Sigmoid colon (tissue), 6 donors: ENCODE measurements at regions not wholly inside any gene's neighbourhood (a gene's known extent, or its start where the extent isn't known, plus 50 kb on each side); places are given as distances from the start of the nearest gene placed in this dataset.

Source experiments
- DNase-seq: peaks from one replicate; pipeline ENCODE4 v3.0.0-alpha.2; 2019
- H3K27ac ChIP-seq, 4 donors: fragments of 200-600 bp; sonication (generic); one replicate each; pipeline ENCODE4 v1.5.1; 2016 to 2019; ENCODE audit warnings: mild to moderate bottlenecking in 1 of 4
- H3K27me3 ChIP-seq, 3 donors: fragments of 200-600 bp; sonication (generic); one replicate each; pipeline ENCODE4 v1.5.1; 2019; ENCODE audit warnings: mild to moderate bottlenecking in 1 of 3
- H3K36me3 ChIP-seq, 4 donors: fragments of 200-600 bp; sonication (generic); one replicate each; pipeline ENCODE4 v1.5.1; 2016 to 2019
- H3K4me1 ChIP-seq, 4 donors: fragments of 200-600 bp; sonication (generic); one replicate each; pipeline ENCODE4 v1.5.1; 2017 to 2019
- H3K4me3 ChIP-seq, 4 donors: fragments of 200-600 bp; sonication (generic); one replicate each; pipeline ENCODE4 v1.5.1; 2017 to 2019; ENCODE audit warnings: mild to moderate bottlenecking in 2 of 4, moderate library complexity in 1 of 4
- H3K9me3 ChIP-seq, 4 donors: fragments of 200-600 bp in 3 of 4; sonication (generic) in 3 of 4; one replicate each; pipeline versions ENCODE4 v1.5.1 to v1.6.1; 2013 to 2019
- CTCF ChIP-seq, 4 experiments: fragments of 450-650 bp in 3 of 4; fragments of 200-600 bp in 1 of 4; IDR thresholded peaks; one replicate each; pipeline ENCODE4 v1.5.1; 2016 to 2019; ENCODE audit warnings: antibody characterized with exemption in 4 of 4, mild to moderate bottlenecking in 3 of 4, moderate library complexity in 2 of 4
- EP300 ChIP-seq, 4 donors: sonication (generic); formaldehyde crosslinking; IDR thresholded peaks; one replicate each; pipeline ENCODE4 v1.6.1; 2017; ENCODE audit warnings: antibody characterized with exemption in 4 of 4
- POLR2A ChIP-seq, 2 donors: fragments of 450-650 bp; IDR thresholded peaks; one replicate each; pipeline ENCODE4 v1.6.1; 2016; ENCODE audit warnings: antibody characterized with exemption in 2 of 2, mild to moderate bottlenecking in 2 of 2, moderate library complexity in 2 of 2
- POLR2AphosphoS5 ChIP-seq, 4 donors: sonication (generic); formaldehyde crosslinking; IDR thresholded peaks; one replicate each; pipeline ENCODE4 v1.6.1; 2017; ENCODE audit warnings: antibody characterized with exemption in 4 of 4
- WGBS, 2 donors: extraction: QIAGEN DNeasy Blood & Tissue Kit; methylation state at CpG; one replicate each; pipeline ENCODE4 v1.1.7; 2013; 5-methylcytosine and 5-hydroxymethylcytosine counted together
- intact Hi-C: fragments of 100-400 bp; cut with DNase I; formaldehyde crosslinking; loops from one replicate; pipeline ENCODE4 v1.15.1; 2023
- donor health status: healthy with polysubstance abuse.
- donor health status: healthy.

GRCh38 chr16:73873643-73874042, 423.0 kb upstream of the PSMD7 start:
- DNase-seq = no peak
- Histone ChIP-seq H3K36me3 (no peaks in the 10 kb centered on the region), H3K9me3 (no peaks in the 10 kb centered on the region), H3K27ac (no peak overlapping the region), H3K27me3 (no peaks in the 10 kb centered on the region), H3K4me3 (no peak overlapping the region), H3K4me1 (no peaks in the 10 kb centered on the region)
- intact Hi-C loops = loop anchor here (10.0 kb wide), 2 partner anchors 309 to 1749 kb away; no protein-coding TSS in a partner anchor
- no peak for TF ChIP-seq POLR2A (IDR thresholded peaks at IDR 0.05)
- TF ChIP-seq EP300 (IDR thresholded peaks at IDR 0.05) = no peak
- no peak for TF ChIP-seq CTCF (IDR thresholded peaks at IDR 0.05)
- no peak for TF ChIP-seq POLR2AphosphoS5 (IDR thresholded peaks at IDR 0.05)
- WGBS, 2 donors = 6 to 15% methylated on average over 2 of the region's 2 CpGs

- H3K4me3 ChIP-seq = no peak overlapping the region
- intact Hi-C loops = loop anchor here (10.0 kb wide), 2 partner anchors 308 to 1748 kb away; no protein-coding TSS in a partner anchor
- TF ChIP-seq CTCF (IDR thresholded peaks at IDR 0.05) (no peak), POLR2AphosphoS5 (IDR thresholded peaks at IDR 0.05) (no peak), EP300 (IDR thresholded peaks at IDR 0.05) (no peak), POLR2A (IDR thresholded peaks at IDR 0.05) (no peak)
- H3K4me1 ChIP-seq = no peaks in the 10 kb centered on the region
- H3K27ac ChIP-seq = no peak overlapping the region
- no peaks in the 10 kb centered on the region for H3K36me3 ChIP-seq
- DNase-seq = no peak
- WGBS, 2 donors = 90% methylated on average over 6 of the region's 8 CpGs; no CpG with 5 or more reads in 1 of the 2 donors
- no peaks in the 10 kb centered on the region for H3K9me3 ChIP-seq
- H3K27me3 ChIP-seq = no peaks in the 10 kb centered on the region
Measured at GRCh38 chr16:73872856-73873255, 423.8 kb upstream of the PSMD7 start.

- no peak for TF ChIP-seq EP300 (IDR thresholded peaks at IDR 0.05)
- no peak for TF ChIP-seq CTCF (IDR thresholded peaks at IDR 0.05)
- TF ChIP-seq POLR2A (IDR thresholded peaks at IDR 0.05) = no peak
- TF ChIP-seq POLR2AphosphoS5 (IDR thresholded peaks at IDR 0.05) = no peak
Measured at GRCh38 chr16:73871088-73871733, 425.4 kb upstream of the PSMD7 start.

GRCh38 chr16:73869126-73869525, 427.5 kb upstream of the PSMD7 start:
- intact Hi-C loops = no loop called here
- no peaks in the 10 kb centered on the region for H3K27me3 ChIP-seq
- no peaks in the 10 kb centered on the region for H3K36me3 ChIP-seq
- no peak overlapping the region for H3K27ac ChIP-seq
- TF ChIP-seq EP300 (IDR thresholded peaks at IDR 0.05) (no peak), POLR2AphosphoS5 (IDR thresholded peaks at IDR 0.05) (no peak), CTCF (IDR thresholded peaks at IDR 0.05) (no peak)
- no peaks in the 10 kb centered on the region for H3K4me1 ChIP-seq
- DNase-seq = no peak
- WGBS, 2 donors = 41 to 59% methylated on average over 3 of the region's 3 CpGs
- no peak overlapping the region for H3K4me3 ChIP-seq
- H3K9me3 ChIP-seq = no peaks in the 10 kb centered on the region

More at GRCh38 chr16:73871088-73871733, 425.4 kb upstream of the PSMD7 start:
- Histone ChIP-seq H3K4me1 (no peaks in the 10 kb centered on the region), H3K9me3 (no peaks in the 10 kb centered on the region), H3K4me3 (no peak overlapping the region), H3K36me3 (no peaks in the 10 kb centered on the region), H3K27ac (no peak overlapping the region), H3K27me3 (no peaks in the 10 kb centered on the region)
- intact Hi-C loops = loop anchor here (10.0 kb wide), 2 partner anchors 306 to 1746 kb away; no protein-coding TSS in a partner anchor
- DNase-seq = no peak
- 83 to 87% methylated on average over 6 of the region's 6 CpGs for WGBS, 2 donors

GRCh38 chr16:73864868-73865267, 431.7 kb upstream of the PSMD7 start:
- H3K36me3 ChIP-seq = no peaks in the 10 kb centered on the region
- H3K27ac ChIP-seq = no peak overlapping the region
- H3K4me1 ChIP-seq = peaks cover 0 to 9% (median 0%) of the 10 kb centered on the region in 4 donors
- H3K27me3 ChIP-seq = no peaks in the 10 kb centered on the region
- H3K4me3 ChIP-seq = no peak overlapping the region
- TF ChIP-seq POLR2AphosphoS5 (IDR thresholded peaks at IDR 0.05) (no peak), EP300 (IDR thresholded peaks at IDR 0.05) (no peak), CTCF (IDR thresholded peaks at IDR 0.05) (no peak), POLR2A (IDR thresholded peaks at IDR 0.05) (no peak)
- intact Hi-C loops = no loop called here
- DNase-seq = no peak
- H3K9me3 ChIP-seq = no peaks in the 10 kb centered on the region
